HG02981 (cell line): ENCODE measurements at regions not wholly inside any gene's neighbourhood (a gene's known extent, or its start where the extent isn't known, plus 50 kb on each side); places are given as distances from the start of the nearest gene placed in this dataset.
"Not testable (repeated sequence)": the region's sequence is repeated elsewhere in the genome, so short reads cannot be mapped to it uniquely, and the experiment has no call there.

Source experiments
- ATAC-seq: cut with Tn5 transposase; IDR thresholded peaks from one replicate; pipeline ENCODE4 v1.9.1; 2021; ENCODE audit warnings: mild to moderate bottlenecking, moderate library complexity; ENCODE audit not compliant: unreplicated experiment

DNA sequence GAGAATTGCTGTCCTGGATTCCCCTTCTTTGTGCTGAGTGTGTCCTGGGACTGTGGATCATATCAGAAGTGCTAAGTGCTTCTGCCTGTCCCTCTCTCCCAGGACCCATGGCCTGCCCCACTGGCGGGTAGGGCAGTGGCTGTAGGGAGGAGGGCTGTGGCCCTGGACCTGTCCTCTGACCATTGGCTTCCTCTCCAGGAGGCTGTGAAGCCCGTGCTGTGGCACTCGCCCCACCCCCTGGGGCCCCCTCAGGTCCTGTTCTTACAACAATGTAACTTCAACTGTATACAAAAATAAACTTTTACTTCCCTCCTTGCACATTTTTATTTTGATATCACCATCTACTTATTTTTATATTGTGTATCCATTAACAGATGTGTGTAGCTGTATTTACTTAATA, 743.8 kb upstream of the CDH8 start:
- ATAC-seq = not testable (repeated sequence)

DNA sequence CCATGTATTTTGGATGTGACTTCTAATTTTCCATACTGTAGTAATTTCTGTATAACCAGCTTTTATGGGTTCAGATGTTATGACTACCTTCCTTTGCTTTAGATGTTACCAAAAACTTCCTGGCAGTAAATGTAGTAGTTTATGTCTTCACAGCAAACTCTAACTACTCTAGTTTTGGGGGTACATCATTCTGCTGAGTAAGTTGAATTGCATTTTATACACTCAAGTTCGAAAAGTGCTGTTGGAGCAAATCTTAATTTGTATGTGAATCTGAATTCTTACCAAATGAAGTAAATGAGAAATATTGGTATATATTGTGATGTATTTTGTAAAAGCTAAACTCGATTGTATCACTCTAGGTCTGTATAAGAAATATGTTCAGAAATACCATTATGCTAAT, 728.3 kb upstream of the CDH8 start:
- ATAC-seq = no peak

- no peak for ATAC-seq
Measured at GRCh38 chr16:62760398-62760797, 724.2 kb upstream of the CDH8 start.

DNA sequence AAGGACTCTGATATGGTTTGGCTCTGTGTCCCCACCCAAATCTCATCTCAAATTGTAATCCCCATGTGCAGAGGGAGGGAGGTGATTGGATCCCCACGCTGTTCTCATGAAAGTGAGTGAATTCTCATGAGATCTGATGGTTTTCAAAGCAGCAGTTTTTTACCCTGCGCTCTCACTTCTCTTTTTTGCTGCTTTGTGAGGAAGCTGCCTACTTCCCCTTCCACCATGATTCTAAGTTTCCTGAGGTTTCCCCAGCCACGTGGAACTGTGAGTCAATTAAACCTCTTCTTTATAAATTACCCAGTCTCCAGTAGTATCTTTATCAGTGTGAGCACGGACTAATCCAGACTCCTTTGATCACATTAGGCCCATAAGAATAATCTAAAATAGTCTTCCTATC, 719.7 kb upstream of the CDH8 start:
- ATAC-seq = no peak

DNA sequence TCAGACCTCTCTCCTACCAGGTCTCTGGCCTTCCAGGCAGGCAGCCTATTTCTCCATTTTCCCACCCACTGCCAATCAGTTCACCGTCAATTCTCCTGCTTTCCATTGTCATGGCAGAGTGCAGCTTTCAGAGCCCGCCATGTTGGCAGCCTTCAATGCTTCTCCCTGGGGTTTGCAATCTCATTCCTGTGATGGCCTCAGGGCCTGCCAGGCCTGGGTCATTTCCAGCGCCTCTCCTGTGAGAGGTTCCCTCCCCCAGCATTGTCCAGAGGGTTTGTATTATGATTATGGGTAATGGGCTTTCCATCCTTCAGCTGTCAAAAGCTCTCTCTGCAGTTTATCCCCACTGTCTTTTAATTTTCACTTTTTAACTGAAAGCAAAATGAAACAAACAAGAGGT, 716.6 kb upstream of the CDH8 start:
- no peak for ATAC-seq

- ATAC-seq = no peak
Measured at GRCh38 chr16:62751218-62751617, 715.0 kb upstream of the CDH8 start.

DNA sequence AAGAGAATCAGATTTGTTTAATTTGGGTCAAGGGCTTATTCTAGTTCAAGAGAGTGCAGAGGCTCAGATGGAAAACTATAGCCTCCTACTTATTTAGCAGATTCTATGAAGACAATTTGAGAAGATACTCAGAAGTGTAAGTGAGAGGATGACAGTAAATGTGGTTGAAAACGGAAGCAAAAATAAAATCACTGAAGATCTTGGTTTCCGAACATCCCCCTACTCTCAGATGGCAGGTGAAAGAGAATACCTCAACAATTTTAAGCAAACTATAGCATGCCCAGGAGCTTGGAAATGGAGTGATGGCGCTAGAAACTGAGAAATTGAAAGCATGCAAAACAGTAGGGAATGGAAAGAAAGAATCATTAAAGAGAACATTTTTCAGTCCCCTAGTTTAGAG, 705.5 kb upstream of the CDH8 start:
- ATAC-seq = no peak

- no peak for ATAC-seq
Measured at GRCh38 chr16:62738666-62739460, 702.6 kb upstream of the CDH8 start.

GRCh38 chr16:62732092-62732491, 695.9 kb upstream of the CDH8 start:
- ATAC-seq = no peak

DNA sequence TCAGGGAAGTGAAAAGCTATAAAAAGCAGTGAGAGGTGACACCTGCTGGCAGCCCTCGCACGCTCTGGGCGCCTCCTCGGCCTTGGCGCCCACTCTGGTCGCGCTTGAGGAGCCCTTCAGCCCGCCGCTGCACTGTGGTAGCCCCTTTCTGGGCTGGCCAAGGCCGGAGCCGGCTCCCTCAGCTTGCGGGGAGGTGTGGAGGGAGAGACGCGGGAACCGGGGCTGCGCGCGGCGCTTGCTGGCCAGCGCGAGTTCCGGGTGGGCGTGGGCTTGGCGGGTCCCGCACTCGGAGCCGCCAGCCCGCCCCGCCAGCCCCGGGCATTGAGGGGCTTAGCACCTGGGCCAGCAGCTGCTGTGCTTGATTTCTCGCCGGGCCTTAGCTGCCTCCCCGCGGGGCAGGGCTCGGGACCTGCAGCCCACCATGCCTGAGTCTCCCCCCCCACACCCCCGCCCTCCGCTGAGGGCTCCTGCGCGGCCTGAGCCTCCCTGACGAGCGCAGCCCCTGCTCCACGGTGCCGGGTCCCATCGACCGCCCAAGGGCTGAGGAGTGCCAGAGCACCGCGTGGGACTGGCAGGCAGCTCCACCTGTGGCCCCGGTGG, 688.5 kb upstream of the CDH8 start:
- not testable (repeated sequence) for ATAC-seq

GRCh38 chr16:62720651-62721050, 684.4 kb upstream of the CDH8 start:
- no peak for ATAC-seq

GRCh38 chr16:62717026-62717425, 680.8 kb upstream of the CDH8 start:
- ATAC-seq = no peak

- no peak for ATAC-seq
Measured at GRCh38 chr16:62715701-62716100, 679.5 kb upstream of the CDH8 start.

DNA sequence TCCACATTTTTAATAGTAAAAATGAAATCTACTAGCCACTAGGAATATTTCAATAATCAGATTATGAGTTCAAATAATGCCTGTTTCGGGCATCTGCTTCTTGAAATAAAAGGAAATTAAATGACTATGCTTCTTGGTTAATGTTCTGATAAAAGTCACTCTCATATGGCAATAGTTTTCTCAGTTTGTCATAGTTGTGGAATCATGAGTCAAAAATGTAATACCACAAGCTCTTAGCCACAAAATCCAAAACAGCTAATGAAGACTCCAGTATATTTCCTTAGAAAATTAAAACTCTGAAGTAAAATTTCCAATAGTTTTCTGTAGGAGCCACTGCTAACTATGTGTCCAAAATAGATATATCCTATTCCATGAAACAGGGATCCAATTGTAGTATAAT, 676.3 kb upstream of the CDH8 start:
- no peak for ATAC-seq

GRCh38 chr16:62711797-62712196, 675.6 kb upstream of the CDH8 start:
- ATAC-seq = no peak

DNA sequence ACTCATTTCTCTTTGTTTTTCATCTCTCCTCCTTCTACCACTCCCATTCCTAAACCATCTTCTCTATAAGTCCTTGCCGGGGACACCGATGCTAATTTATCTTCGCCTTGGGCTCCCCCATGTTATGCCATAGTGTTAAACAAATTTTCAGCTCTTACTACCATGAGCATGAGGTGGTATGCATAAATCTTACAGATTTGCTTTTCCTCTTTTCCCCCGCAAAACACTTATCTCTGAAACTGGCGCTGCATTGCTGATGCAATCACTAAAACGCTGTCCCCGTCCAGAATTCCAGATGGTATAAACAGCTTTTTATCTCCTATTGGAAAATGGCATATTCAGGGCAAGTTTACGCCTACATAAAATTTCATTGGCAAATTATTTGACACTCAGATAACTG, 673.6 kb upstream of the CDH8 start:
- ATAC-seq = no peak

- no peak for ATAC-seq
Measured at GRCh38 chr16:62701426-62701825, 665.2 kb upstream of the CDH8 start.

DNA sequence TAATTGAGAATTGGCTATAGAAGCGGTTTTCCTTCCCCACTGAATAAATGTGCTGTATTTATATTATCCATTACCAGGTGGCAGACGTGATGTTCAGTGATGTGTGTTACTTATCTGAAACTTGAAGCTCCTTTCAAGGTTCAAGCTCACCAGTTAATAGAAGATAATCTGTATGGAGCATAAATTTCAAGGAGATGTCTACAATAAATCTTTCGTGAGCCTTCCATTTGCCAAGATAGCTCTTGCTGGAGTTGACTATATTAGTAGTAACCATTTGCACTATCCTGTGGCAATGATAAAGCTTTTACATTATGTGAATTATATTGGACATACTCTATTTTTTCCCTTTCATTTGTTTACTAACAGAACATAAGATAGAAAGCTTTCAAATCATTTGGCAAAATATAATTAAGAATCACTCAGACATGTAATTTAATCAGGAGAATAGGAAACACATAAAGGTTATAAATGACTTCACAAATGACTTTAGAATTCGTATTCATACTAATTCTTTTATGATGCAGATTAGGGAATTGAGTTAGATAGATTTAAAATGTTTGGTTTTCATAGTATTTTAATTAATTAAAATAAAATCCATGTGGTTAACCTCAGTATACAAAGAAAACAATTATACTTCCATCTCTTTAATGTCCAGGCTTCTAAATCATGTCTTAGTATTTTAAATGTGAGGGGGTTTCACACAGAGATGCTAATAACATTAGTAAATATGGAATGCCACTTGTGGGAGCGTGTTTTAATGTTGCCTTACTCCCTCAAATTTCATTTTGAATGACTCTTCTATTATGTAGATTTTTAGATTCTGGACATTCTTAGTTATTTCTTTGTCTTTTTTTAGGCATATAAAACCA, 664.4 kb upstream of the CDH8 start:
- ATAC-seq = no peak

DNA sequence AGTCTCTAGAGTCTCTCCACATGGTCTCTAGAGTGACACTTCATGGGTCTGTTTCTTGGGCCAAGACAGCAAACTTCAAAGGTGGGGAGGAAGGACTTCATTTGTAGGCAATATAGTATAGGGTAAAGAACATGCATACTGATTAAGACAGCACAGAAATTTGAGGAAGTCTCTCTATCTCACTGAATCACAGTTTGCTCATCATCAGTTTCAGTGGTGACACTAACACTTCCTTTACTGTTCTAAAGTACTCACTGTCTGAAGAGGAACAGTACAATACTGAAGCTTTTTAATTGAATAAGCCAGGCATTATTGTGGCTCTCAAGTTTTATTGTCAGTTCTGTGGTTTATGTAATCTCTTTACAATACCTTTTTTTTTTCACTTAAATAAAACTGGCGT, 656.4 kb upstream of the CDH8 start:
- no peak for ATAC-seq

DNA sequence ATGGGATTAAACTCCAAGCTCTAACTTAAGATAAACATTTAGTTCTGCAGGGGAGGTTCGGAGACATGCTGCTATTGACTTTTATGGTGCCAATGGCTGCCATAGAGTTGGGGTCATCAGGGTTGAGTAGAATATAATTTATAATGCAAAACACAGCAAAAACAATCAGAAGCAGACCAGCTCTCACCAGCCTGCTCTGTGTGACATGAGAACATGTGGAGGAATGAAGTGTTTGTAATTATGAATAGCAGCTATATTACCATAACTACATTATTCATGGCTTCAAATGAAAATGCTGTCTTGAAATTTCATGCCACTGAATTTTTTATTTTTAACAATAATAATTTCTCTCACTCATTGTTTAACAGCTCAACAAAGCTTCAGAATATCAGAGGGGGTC, 645.6 kb upstream of the CDH8 start:
- no peak for ATAC-seq

DNA sequence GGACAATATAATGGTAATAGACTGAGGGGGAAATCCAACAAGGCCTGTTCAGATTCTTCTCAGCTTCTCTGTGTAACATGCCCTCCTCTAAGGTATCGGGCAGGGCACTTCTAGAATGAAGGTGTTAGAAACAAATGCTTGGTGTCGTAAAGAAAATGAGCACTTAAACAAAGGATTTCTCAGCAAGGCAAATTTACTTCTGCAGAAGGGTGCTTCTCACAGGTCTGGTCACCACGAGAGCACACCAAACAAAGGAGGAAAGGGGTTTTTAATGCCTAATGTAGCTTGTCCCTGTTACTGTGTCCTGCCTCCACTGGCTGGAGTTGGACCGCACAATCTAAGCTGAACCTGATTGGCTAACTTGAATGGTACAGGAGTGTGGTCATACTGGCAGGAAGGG, 642.6 kb upstream of the CDH8 start:
- no peak for ATAC-seq

- ATAC-seq = no peak
Measured at GRCh38 chr16:62676306-62676705, 640.1 kb upstream of the CDH8 start.
